ENCODE measurements at regions not wholly inside any gene's neighbourhood (a gene's known extent, or its start where the extent isn't known, plus 50 kb on each side); places are given as distances from the start of the nearest gene placed in this dataset.

DNA sequence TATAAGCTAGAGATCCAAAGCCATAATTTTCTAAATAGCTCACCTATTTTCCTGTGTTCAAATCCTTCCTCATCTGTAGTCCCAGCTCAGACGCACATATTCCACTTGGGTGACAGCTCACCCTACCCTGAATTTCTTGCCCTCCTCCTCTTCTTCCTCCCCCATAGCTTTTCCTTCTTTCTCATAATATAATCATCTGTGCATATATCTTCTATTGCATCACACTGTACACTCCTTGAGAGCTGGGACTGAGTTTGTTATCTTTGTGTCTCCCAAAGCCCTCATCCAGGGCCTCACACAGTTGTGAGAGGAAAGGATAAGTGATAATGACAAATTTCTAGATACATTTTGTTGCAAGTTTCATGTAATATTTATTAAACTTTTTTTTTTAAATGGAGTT is 55.9 kb upstream of the RTN4 start:
- no peaks in the 10 kb centered on the region for H3K36me3 ChIP-seq (ENCODE audit: control insufficient read depth, insufficient read depth, low read length)
- H3K27me3 ChIP-seq (ENCODE audit: control insufficient read depth, insufficient read depth, low read length): no peaks in the 10 kb centered on the region
- TF ChIP-seq, protein P1, sequence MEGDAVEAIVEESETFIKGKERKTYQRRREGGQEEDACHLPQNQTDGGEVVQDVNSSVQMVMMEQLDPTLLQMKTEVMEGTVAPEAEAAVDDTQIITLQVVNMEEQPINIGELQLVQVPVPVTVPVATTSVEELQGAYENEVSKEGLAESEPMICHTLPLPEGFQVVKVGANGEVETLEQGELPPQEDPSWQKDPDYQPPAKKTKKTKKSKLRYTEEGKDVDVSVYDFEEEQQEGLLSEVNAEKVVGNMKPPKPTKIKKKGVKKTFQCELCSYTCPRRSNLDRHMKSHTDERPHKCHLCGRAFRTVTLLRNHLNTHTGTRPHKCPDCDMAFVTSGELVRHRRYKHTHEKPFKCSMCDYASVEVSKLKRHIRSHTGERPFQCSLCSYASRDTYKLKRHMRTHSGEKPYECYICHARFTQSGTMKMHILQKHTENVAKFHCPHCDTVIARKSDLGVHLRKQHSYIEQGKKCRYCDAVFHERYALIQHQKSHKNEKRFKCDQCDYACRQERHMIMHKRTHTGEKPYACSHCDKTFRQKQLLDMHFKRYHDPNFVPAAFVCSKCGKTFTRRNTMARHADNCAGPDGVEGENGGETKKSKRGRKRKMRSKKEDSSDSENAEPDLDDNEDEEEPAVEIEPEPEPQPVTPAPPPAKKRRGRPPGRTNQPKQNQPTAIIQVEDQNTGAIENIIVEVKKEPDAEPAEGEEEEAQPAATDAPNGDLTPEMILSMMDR (IDR thresholded peaks at IDR 0.05; ENCODE audit: insufficient read depth, low read length, poor library complexity, severe bottlenecking): no peak
- no peak for DNase-seq (ENCODE audit: low read depth)
- H3K4me3 ChIP-seq (ENCODE audit: low read depth, low read length): no peak overlapping the region

DNA sequence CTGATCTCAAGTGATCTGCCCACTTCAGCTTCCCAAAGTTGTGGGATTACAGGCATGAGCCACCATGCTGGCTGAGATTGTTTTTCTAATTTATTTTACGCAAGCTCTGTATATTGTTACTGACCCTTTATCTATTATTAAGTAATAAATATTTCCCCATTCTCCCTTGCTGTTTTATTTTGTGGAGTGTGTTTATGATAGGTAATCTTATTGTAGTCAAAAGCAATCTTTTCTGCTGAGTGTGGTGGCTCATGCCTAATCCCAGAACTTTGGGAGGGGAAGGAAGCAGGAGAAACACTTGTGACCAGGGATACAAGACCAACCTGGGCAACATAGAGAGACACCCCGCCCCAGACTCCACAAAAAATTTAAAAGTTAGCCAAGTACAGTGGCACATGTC is 55.2 kb upstream of the RTN4 start:
- DNase-seq (ENCODE audit: low read depth): no peak
- TF ChIP-seq, protein P1 (IDR thresholded peaks at IDR 0.05; ENCODE audit: insufficient read depth, low read length, poor library complexity, severe bottlenecking): no peak
- H3K36me3 ChIP-seq (ENCODE audit: control insufficient read depth, insufficient read depth, low read length): no peaks in the 10 kb centered on the region
- no peak overlapping the region for H3K4me3 ChIP-seq (ENCODE audit: low read depth, low read length)
- no peaks in the 10 kb centered on the region for H3K27me3 ChIP-seq (ENCODE audit: control insufficient read depth, insufficient read depth, low read length)

GRCh38 chr2:55103046-55103445 is 52.8 kb upstream of the RTN4 start:
- no peak overlapping the region for H3K4me3 ChIP-seq (ENCODE audit: low read depth, low read length)
- H3K27me3 ChIP-seq (ENCODE audit: control insufficient read depth, insufficient read depth, low read length): no peaks in the 10 kb centered on the region
- DNase-seq (ENCODE audit: low read depth): no peak
- TF ChIP-seq, protein P1 (IDR thresholded peaks at IDR 0.05; ENCODE audit: insufficient read depth, low read length, poor library complexity, severe bottlenecking): no peak
- H3K36me3 ChIP-seq (ENCODE audit: control insufficient read depth, insufficient read depth, low read length): no peaks in the 10 kb centered on the region

DNA sequence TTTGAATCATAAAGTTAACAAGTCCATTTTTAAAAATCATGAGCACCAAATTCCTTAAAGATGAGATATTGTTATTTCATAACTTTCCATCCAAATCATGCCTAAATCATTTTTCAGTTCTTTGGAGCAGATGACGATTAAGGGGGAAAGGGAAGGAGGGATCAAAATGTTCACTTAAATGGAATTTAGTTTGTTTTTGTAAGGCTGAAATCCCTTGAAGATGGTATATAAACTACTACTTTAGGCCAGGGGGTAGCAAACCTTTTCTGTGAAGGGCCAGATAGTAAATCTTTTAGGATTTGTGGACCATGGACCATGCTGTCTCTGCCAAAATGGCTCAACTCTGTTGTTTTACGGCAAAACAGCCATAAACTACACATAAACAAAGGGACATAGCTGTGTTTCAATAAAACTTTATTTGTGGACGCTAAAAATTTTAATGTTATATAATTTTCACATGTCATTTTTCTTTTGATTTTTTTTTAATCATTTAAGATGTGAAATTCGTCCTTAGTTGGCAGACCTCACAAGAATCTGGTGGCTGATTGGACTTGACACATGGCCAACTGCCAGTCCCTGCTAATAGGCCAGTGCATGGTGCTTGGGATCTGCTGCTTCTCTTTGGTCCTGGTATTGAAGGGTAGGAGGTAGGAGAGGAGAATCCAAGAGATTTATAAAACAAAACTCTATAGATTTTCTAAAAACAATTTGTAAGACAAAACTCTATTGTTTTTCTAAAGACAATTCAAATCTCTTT is 52.0 kb upstream of the RTN4 start:
- TF ChIP-seq, protein P1 (IDR thresholded peaks at IDR 0.05; ENCODE audit: insufficient read depth, low read length, poor library complexity, severe bottlenecking): no peak
- no peaks in the 10 kb centered on the region for H3K36me3 ChIP-seq (ENCODE audit: control insufficient read depth, insufficient read depth, low read length)
- DNase-seq (ENCODE audit: low read depth): no peak
- H3K4me3 ChIP-seq (ENCODE audit: low read depth, low read length): no peak overlapping the region
- H3K27me3 ChIP-seq (ENCODE audit: control insufficient read depth, insufficient read depth, low read length): no peaks in the 10 kb centered on the region

DNA sequence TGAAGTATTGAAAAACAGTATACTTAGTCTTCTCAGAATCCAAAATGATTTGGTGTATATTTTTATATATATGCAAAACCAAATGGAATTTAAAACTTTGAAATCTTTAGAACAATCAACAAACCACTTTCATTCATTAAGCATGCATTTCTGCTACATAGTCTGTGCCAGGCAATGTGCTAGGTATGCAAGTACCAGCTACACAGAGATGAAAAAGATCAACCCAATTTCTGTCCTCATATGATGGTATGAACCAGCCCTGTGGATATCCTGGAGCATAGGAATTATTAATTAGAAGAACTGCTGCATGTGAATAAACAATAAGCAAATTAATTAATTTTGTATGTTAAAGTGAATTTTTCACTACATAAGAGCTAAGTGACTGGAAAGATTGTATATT is 51.2 kb upstream of the RTN4 start:
- H3K27me3 ChIP-seq (ENCODE audit: control insufficient read depth, insufficient read depth, low read length): no peaks in the 10 kb centered on the region
- H3K4me3 ChIP-seq (ENCODE audit: low read depth, low read length): no peak overlapping the region
- no peak for DNase-seq (ENCODE audit: low read depth)
- TF ChIP-seq, protein P1 (IDR thresholded peaks at IDR 0.05; ENCODE audit: insufficient read depth, low read length, poor library complexity, severe bottlenecking): no peak
- no peaks in the 10 kb centered on the region for H3K36me3 ChIP-seq (ENCODE audit: control insufficient read depth, insufficient read depth, low read length)
